ENCODE measurements at regions not wholly inside any gene's neighbourhood (a gene's known extent, or its start where the extent isn't known, plus 50 kb on each side); places are given as distances from the start of the nearest gene placed in this dataset.
"Not testable (repeated sequence)": the region's sequence is repeated elsewhere in the genome, so short reads cannot be mapped to it uniquely, and the experiment has no call there.

- no peak for DNase-seq (ENCODE audit: low read depth)
- H3K4me3 ChIP-seq (ENCODE audit: low read length) = no peak overlapping the region
- TF ChIP-seq, protein P1, sequence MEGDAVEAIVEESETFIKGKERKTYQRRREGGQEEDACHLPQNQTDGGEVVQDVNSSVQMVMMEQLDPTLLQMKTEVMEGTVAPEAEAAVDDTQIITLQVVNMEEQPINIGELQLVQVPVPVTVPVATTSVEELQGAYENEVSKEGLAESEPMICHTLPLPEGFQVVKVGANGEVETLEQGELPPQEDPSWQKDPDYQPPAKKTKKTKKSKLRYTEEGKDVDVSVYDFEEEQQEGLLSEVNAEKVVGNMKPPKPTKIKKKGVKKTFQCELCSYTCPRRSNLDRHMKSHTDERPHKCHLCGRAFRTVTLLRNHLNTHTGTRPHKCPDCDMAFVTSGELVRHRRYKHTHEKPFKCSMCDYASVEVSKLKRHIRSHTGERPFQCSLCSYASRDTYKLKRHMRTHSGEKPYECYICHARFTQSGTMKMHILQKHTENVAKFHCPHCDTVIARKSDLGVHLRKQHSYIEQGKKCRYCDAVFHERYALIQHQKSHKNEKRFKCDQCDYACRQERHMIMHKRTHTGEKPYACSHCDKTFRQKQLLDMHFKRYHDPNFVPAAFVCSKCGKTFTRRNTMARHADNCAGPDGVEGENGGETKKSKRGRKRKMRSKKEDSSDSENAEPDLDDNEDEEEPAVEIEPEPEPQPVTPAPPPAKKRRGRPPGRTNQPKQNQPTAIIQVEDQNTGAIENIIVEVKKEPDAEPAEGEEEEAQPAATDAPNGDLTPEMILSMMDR (conservative IDR thresholded peaks at IDR 0.05; ENCODE audit: low read depth, low read length) = no peak
Measured at GRCh38 chr12:46652692-46653091, 173.1 kb downstream of the SLC38A4 start.

DNA sequence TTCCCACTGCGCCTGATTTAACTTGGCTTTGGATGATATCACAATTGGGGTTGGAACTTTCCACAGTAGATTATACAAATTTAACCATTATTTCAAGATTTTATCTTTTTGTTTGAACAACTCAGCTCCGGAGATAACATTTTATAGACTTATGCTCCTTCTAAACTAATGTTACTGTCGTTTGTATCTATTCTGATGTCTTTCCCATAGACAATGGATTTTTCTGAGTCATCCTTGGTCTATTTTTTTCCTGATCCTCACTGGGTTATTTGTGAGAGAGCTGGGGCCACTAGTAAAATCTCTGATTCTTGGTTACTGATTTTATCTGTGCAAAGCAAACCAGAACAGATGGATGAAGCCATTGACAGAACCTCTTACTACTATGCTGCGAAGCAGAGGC is 175.1 kb downstream of the SLC38A4 start:
- TF ChIP-seq, protein P1 (conservative IDR thresholded peaks at IDR 0.05; ENCODE audit: low read depth, low read length) = no peak
- H3K4me3 ChIP-seq (ENCODE audit: low read length) = no peak overlapping the region
- no peak for DNase-seq (ENCODE audit: low read depth)

DNA sequence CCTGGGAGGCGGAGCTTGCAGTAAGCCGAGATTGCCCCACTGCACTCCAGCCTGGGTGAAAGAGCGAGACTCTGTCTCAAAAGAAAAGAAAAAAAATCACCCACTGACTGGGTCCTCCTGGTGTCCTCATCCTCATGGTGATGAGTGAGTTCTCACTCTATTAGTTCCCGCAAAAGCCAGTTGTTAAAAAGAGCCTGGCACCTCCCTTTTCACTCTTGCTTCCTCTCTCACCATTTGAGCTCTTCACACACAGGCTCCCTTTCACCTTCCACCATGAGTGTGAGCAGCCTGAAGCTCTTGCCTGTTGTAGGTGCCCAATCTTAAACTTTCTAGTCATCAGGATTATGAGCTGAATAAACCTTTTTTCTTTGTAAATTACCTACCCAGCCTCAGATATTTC is 176.4 kb downstream of the SLC38A4 start:
- DNase-seq (ENCODE audit: low read depth) = no peak

DNA sequence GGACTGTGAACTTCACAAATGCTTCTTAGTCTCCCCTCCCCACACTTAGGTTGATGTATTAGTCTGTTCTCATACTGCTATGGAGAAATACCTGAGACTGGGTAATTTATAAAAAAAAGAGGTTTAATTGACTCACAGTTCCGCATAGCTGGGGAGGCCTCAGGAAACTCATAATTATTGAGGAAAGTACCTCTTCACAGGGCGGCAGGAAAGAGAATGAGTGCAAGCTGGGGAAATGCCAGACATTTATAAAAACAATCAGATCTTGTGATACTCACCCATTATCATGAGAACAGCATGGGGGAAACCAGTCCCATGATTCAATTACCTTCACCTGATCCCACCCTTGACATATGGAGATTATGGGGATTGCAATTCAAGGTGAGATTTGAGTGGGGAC is 178.8 kb downstream of the SLC38A4 start:
- no peak overlapping the region for H3K4me3 ChIP-seq (ENCODE audit: low read length)
- DNase-seq (ENCODE audit: low read depth) = no peak
- TF ChIP-seq, protein P1 (conservative IDR thresholded peaks at IDR 0.05; ENCODE audit: low read depth, low read length) = no peak

More for the DNA sequence above, 176.4 kb downstream of the SLC38A4 start:
- TF ChIP-seq, protein P1 (conservative IDR thresholded peaks at IDR 0.05; ENCODE audit: low read depth, low read length) = no peak
- no peak overlapping the region for H3K4me3 ChIP-seq (ENCODE audit: low read length)

DNA sequence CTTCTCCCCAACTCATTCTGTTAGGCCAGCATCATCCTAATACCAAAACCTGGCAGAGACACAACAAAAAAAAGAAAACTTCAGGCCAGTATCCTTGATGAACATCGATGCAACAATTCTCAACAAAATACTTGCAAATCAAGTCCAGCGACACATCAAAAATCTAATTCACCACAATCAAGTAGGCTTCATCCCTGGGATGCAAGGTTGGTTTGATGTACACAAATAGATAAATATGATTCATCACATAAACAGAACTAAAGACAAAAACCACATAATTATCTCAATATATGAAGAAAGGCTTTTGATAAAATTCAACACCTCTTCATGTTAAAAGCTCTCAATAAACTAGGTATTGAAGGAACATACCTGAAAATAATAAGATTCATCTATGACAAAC is 184.1 kb downstream of the SLC38A4 start:
- not testable (repeated sequence) for H3K4me3 ChIP-seq (ENCODE audit: low read length); DNase-seq (ENCODE audit: low read depth)

- TF ChIP-seq, protein P1 (conservative IDR thresholded peaks at IDR 0.05; ENCODE audit: low read depth, low read length) = no peak
- no peak for DNase-seq (ENCODE audit: low read depth)
- no peak overlapping the region for H3K4me3 ChIP-seq (ENCODE audit: low read length)
Measured at GRCh38 chr12:46635818-46636217, 190.0 kb downstream of the SLC38A4 start.

- no peak overlapping the region for H3K4me3 ChIP-seq (ENCODE audit: low read length)
- no peak for DNase-seq (ENCODE audit: low read depth)
- TF ChIP-seq, protein P1 (conservative IDR thresholded peaks at IDR 0.05; ENCODE audit: low read depth, low read length) = no peak
Measured at GRCh38 chr12:46629331-46630229, 196.2 kb downstream of the SLC38A4 start.
